Hepatocyte (in vitro differentiated cells): ENCODE measurements at regions not wholly inside any gene's neighbourhood (a gene's known extent, or its start where the extent isn't known, plus 50 kb on each side); places are given as distances from the start of the nearest gene placed in this dataset.

ENCODE experiments used
- DNase-seq: peaks from one replicate; pipeline ENCODE4 v3.0.0-alpha.2; 2016; ENCODE audit warnings: low spot score
- H2AFZ ChIP-seq: fragments of 200-600 bp; sonication (generic); 2 replicates; pipeline ENCODE4 v1.6.0; 2016; ENCODE audit warnings: antibody characterized with exemption, mild to moderate bottlenecking
- H3K27ac ChIP-seq: fragments of 200-600 bp; sonication (generic); 2 replicates; pipeline ENCODE4 v1.5.1; 2016; ENCODE audit warnings: mild to moderate bottlenecking
- H3K27me3 ChIP-seq: fragments of 200-600 bp; sonication (generic); 2 replicates; pipeline ENCODE4 v1.6.1; 2016
- H3K36me3 ChIP-seq: fragments of 200-600 bp; sonication (generic); replicated peaks from 2 replicates; pipeline ENCODE4 v1.5.1; 2016; ENCODE audit warnings: low read depth; ENCODE audit not compliant: insufficient read depth
- H3K4me1 ChIP-seq: fragments of 200-600 bp; sonication (generic); 2 replicates; pipeline ENCODE4 v1.5.1; 2016; ENCODE audit warnings: mild to moderate bottlenecking, moderate library complexity; ENCODE audit not compliant: insufficient read depth
- H3K4me2 ChIP-seq: fragments of 200-600 bp; sonication (generic); 2 replicates; pipeline ENCODE4 v1.6.0; 2016
- H3K4me3 ChIP-seq: fragments of 200-600 bp; sonication (generic); 2 replicates; pipeline ENCODE4 v1.5.1; 2016; ENCODE audit warnings: mild to moderate bottlenecking
- H3K79me2 ChIP-seq: fragments of 200-600 bp; sonication (generic); 2 replicates; pipeline ENCODE4 v1.6.0; 2017; ENCODE audit warnings: mild to moderate bottlenecking
- H3K9me2 ChIP-seq: fragments of 200-600 bp; sonication (generic); replicated peaks from 2 replicates; pipeline ENCODE4 v1.6.0; 2017; ENCODE audit warnings: mild to moderate bottlenecking; ENCODE audit not compliant: insufficient read depth
- H3K9me3 ChIP-seq: fragments of 200-600 bp; sonication (generic); 2 replicates; pipeline ENCODE4 v1.5.1; 2016; ENCODE audit warnings: low read depth, mild to moderate bottlenecking
- H4K20me1 ChIP-seq: fragments of 200-600 bp; sonication (generic); 2 replicates; pipeline ENCODE4 v1.6.0; 2016; ENCODE audit warnings: mild to moderate bottlenecking; ENCODE audit not compliant: insufficient read depth, poor library complexity, severe bottlenecking
- EZH2 ChIP-seq: fragments of 200-600 bp; sonication (generic); IDR thresholded peaks from 2 replicates; pipeline ENCODE4 v1.6.1; 2016; ENCODE audit warnings: antibody characterized with exemption, mild to moderate bottlenecking, borderline replicate concordance
- EZH2phosphoT487 ChIP-seq: fragments of 200-600 bp; sonication (generic); IDR thresholded peaks from one replicate; pipeline ENCODE4 v1.6.1; 2018; ENCODE audit warnings: antibody characterized with exemption, mild to moderate bottlenecking, low read depth, moderate library complexity; ENCODE audit not compliant: unreplicated experiment, severe bottlenecking
- WGBS: methylation state at CpG from one replicate; pipeline ENCODE4 v1.1.6; 2016; ENCODE audit warnings: low lambda C conversion rate; ENCODE audit errors: missing lambda C conversion rate; 5-methylcytosine and 5-hydroxymethylcytosine counted together
- TF ChIP-seq, protein P1 (sequence below): fragments of 200-600 bp; sonication (generic); IDR thresholded peaks from 2 replicates; pipeline ENCODE4 v1.5.1; 2016; ENCODE audit warnings: antibody characterized with exemption, mild to moderate bottlenecking; ENCODE audit not compliant: poor library complexity

DNA sequence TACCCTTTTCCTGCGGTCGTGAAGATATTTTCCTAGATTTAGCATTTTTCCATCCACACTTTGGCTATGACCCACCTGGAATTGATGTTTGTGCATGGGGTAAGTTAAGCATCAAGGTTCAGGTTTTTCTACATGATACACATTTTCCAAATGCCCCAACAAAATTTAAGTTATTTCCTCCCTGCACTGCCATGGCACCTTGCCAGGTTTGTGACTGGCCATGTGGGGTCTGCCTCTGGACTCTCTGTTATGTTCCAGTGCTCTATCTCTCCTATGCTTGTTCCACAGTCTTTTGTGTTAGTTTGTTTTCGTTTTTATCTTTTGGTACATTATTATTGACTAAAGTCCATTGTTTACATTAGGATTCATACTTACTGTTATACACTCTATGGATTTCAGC lies 934.3 kb downstream of the TBC1D22A start:
- TF ChIP-seq EZH2phosphoT487, result no peak
- TF ChIP-seq EZH2, result no peak
- TF ChIP-seq, protein P1, sequence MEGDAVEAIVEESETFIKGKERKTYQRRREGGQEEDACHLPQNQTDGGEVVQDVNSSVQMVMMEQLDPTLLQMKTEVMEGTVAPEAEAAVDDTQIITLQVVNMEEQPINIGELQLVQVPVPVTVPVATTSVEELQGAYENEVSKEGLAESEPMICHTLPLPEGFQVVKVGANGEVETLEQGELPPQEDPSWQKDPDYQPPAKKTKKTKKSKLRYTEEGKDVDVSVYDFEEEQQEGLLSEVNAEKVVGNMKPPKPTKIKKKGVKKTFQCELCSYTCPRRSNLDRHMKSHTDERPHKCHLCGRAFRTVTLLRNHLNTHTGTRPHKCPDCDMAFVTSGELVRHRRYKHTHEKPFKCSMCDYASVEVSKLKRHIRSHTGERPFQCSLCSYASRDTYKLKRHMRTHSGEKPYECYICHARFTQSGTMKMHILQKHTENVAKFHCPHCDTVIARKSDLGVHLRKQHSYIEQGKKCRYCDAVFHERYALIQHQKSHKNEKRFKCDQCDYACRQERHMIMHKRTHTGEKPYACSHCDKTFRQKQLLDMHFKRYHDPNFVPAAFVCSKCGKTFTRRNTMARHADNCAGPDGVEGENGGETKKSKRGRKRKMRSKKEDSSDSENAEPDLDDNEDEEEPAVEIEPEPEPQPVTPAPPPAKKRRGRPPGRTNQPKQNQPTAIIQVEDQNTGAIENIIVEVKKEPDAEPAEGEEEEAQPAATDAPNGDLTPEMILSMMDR, result no peak
- no peaks in the 10 kb centered on the region for H3K9me3 ChIP-seq
- H4K20me1 ChIP-seq, result no peaks in the 10 kb centered on the region
- no peaks in the 10 kb centered on the region for H3K4me1 ChIP-seq
- no peak for DNase-seq
- no peak overlapping the region for H3K4me3 ChIP-seq
- H3K79me2 ChIP-seq, result no peaks in the 10 kb centered on the region
- no peak overlapping the region for H2AFZ ChIP-seq
- H3K4me2 ChIP-seq, result no peak overlapping the region
- no peaks in the 10 kb centered on the region for H3K36me3 ChIP-seq
- no peaks in the 10 kb centered on the region for H3K9me2 ChIP-seq
- H3K27me3 ChIP-seq, result no peaks in the 10 kb centered on the region
- 69% methylated on average over 3 of the region's 3 CpGs for WGBS
- H3K27ac ChIP-seq, result no peak overlapping the region

GRCh38 chr22:47695176-47695575 lies 932.7 kb downstream of the TBC1D22A start:
- no peaks in the 10 kb centered on the region for H4K20me1 ChIP-seq
- no peaks in the 10 kb centered on the region for H3K27me3 ChIP-seq
- H3K79me2 ChIP-seq, result no peaks in the 10 kb centered on the region
- H3K4me2 ChIP-seq, result no peak overlapping the region
- no peak overlapping the region for H2AFZ ChIP-seq
- no peaks in the 10 kb centered on the region for H3K9me2 ChIP-seq
- WGBS, result 91% methylated on average over 5 of the region's 5 CpGs
- H3K4me3 ChIP-seq, result no peak overlapping the region
- TF ChIP-seq EZH2, result no peak
- TF ChIP-seq, protein P1, result no peak
- TF ChIP-seq EZH2phosphoT487, result no peak
- DNase-seq, result no peak
- no peak overlapping the region for H3K27ac ChIP-seq
- H3K9me3 ChIP-seq, result no peaks in the 10 kb centered on the region
- H3K4me1 ChIP-seq, result no peaks in the 10 kb centered on the region
- H3K36me3 ChIP-seq, result no peaks in the 10 kb centered on the region

DNA sequence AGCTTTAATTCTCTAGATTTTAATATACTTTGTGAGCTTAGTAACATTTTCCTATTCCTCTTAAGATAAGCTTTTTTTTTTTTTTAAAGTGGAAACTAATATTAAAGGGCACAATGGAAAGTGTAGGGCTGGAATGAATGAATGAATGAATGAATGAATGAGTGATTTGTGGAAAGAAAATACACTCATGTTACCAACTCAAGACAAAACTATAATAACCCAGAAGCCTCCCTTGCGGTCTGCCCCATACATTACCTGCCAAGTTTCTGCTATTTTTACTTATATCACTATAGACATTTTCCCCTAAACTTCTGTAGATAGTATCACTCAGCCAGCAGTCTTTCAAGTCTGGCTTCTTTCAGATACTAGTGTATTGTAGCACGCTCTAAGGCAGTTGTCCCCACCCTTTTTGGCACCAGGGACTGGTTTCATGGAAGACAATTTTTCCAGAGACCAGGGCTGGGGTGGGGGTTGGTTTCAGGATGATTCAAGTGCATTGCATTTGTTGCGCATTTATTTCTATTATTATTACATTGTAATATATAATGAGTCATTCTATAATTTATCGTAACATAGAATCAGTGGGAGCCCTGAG lies 932.2 kb downstream of the TBC1D22A start:
- no peaks in the 10 kb centered on the region for H3K9me2 ChIP-seq
- no peak overlapping the region for H3K4me2 ChIP-seq
- no peaks in the 10 kb centered on the region for H3K9me3 ChIP-seq
- no peaks in the 10 kb centered on the region for H3K4me1 ChIP-seq
- no peak overlapping the region for H3K27ac ChIP-seq
- DNase-seq, result no peak
- no peaks in the 10 kb centered on the region for H3K27me3 ChIP-seq
- H3K36me3 ChIP-seq, result no peaks in the 10 kb centered on the region
- WGBS, result 73% methylated on average over 4 of the region's 4 CpGs
- H2AFZ ChIP-seq, result no peak overlapping the region
- no peaks in the 10 kb centered on the region for H4K20me1 ChIP-seq
- no peak overlapping the region for H3K4me3 ChIP-seq
- H3K79me2 ChIP-seq, result no peaks in the 10 kb centered on the region
- TF ChIP-seq EZH2 (no peak), EZH2phosphoT487 (no peak)
- TF ChIP-seq, protein P1, result no peak

- 88% methylated on average over 6 of the region's 6 CpGs for WGBS
- no peaks in the 10 kb centered on the region for H3K9me3 ChIP-seq
- TF ChIP-seq, protein P1, result no peak
- TF ChIP-seq EZH2phosphoT487, result no peak
- no peak for TF ChIP-seq EZH2
Measured at GRCh38 chr22:47693606-47694005, 931.2 kb downstream of the TBC1D22A start.

More at GRCh38 chr22:47693606-47694005, 931.2 kb downstream of the TBC1D22A start:
- Histone ChIP-seq H2AFZ (no peak overlapping the region), H3K79me2 (no peaks in the 10 kb centered on the region), H3K4me1 (no peaks in the 10 kb centered on the region), H3K9me2 (no peaks in the 10 kb centered on the region), H4K20me1 (no peaks in the 10 kb centered on the region), H3K4me2 (no peak overlapping the region), H3K36me3 (no peaks in the 10 kb centered on the region), H3K4me3 (no peak overlapping the region), H3K27me3 (no peaks in the 10 kb centered on the region), H3K27ac (no peak overlapping the region)
- DNase-seq, result no peak
